ENCODE measurements at regions not wholly inside any gene's neighbourhood (a gene's known extent, or its start where the extent isn't known, plus 50 kb on each side); places are given as distances from the start of the nearest gene placed in this dataset.
"Not testable (repeated sequence)": the region's sequence is repeated elsewhere in the genome, so short reads cannot be mapped to it uniquely, and the experiment has no call there.

- Histone ChIP-seq H3K9me3 (ENCODE audit: severe bottlenecking) (no peaks in the 10 kb centered on the region), H3K27ac (no peak overlapping the region), H3K4me3 (ENCODE audit: low read depth, low read length) (no peak overlapping the region), H3K27me3 (ENCODE audit: insufficient read depth, low read depth, severe bottlenecking) (no peaks in the 10 kb centered on the region), H3K36me3 (no peaks in the 10 kb centered on the region)
- no peak for DNase-seq
- TF ChIP-seq, protein P1, sequence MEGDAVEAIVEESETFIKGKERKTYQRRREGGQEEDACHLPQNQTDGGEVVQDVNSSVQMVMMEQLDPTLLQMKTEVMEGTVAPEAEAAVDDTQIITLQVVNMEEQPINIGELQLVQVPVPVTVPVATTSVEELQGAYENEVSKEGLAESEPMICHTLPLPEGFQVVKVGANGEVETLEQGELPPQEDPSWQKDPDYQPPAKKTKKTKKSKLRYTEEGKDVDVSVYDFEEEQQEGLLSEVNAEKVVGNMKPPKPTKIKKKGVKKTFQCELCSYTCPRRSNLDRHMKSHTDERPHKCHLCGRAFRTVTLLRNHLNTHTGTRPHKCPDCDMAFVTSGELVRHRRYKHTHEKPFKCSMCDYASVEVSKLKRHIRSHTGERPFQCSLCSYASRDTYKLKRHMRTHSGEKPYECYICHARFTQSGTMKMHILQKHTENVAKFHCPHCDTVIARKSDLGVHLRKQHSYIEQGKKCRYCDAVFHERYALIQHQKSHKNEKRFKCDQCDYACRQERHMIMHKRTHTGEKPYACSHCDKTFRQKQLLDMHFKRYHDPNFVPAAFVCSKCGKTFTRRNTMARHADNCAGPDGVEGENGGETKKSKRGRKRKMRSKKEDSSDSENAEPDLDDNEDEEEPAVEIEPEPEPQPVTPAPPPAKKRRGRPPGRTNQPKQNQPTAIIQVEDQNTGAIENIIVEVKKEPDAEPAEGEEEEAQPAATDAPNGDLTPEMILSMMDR (IDR thresholded peaks at IDR 0.05; ENCODE audit: low read depth, low read length): no peak
These were observed 860.5 kb downstream of the TBC1D32 start for GRCh38 chr6:120473804-120474203.

- Histone ChIP-seq H3K27ac (no peak overlapping the region), H3K4me3 (ENCODE audit: low read depth, low read length) (no peak overlapping the region), H3K9me3 (ENCODE audit: severe bottlenecking) (no peaks in the 10 kb centered on the region), H3K36me3 (no peaks in the 10 kb centered on the region), H3K27me3 (ENCODE audit: insufficient read depth, low read depth, severe bottlenecking) (no peaks in the 10 kb centered on the region)
- TF ChIP-seq, protein P1 (IDR thresholded peaks at IDR 0.05; ENCODE audit: low read depth, low read length): no peak
- DNase-seq: no peak
These were observed 865.8 kb downstream of the TBC1D32 start for GRCh38 chr6:120468486-120468885.

DNA sequence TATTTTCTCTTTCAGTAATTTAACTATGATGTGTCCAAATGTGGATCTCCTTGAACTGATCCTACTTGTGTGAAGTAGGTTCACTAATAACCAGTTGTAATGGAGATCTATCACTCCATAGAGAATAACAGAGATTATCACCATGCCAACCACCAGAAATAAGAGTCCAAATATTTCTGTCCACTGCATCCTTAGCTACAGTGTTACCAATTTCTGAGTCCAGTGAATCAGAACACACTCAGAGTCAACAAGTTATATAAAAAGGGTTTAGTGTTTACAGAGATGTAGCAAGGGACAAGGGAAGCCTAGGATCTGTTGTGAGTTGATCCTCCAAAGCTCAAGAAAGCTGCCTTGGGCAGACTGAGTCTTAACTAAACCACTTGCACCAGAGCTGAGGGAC is 882.8 kb downstream of the TBC1D32 start:
- DNase-seq: no peak
- Histone ChIP-seq H3K9me3 (ENCODE audit: severe bottlenecking) (no peaks in the 10 kb centered on the region), H3K27me3 (ENCODE audit: insufficient read depth, low read depth, severe bottlenecking) (no peaks in the 10 kb centered on the region), H3K27ac (no peak overlapping the region), H3K36me3 (no peaks in the 10 kb centered on the region), H3K4me3 (ENCODE audit: low read depth, low read length) (no peak overlapping the region)
- TF ChIP-seq, protein P1 (IDR thresholded peaks at IDR 0.05; ENCODE audit: low read depth, low read length): no peak

GRCh38 chr6:120447605-120448004 is 886.7 kb downstream of the TBC1D32 start:
- no peak overlapping the region for H3K27ac ChIP-seq
- no peak overlapping the region for H3K4me3 ChIP-seq (ENCODE audit: low read depth, low read length)
- no peaks in the 10 kb centered on the region for H3K36me3 ChIP-seq
- DNase-seq: no peak
- no peaks in the 10 kb centered on the region for H3K9me3 ChIP-seq (ENCODE audit: severe bottlenecking)
- TF ChIP-seq, protein P1 (IDR thresholded peaks at IDR 0.05; ENCODE audit: low read depth, low read length): no peak
- H3K27me3 ChIP-seq (ENCODE audit: insufficient read depth, low read depth, severe bottlenecking): no peaks in the 10 kb centered on the region

DNA sequence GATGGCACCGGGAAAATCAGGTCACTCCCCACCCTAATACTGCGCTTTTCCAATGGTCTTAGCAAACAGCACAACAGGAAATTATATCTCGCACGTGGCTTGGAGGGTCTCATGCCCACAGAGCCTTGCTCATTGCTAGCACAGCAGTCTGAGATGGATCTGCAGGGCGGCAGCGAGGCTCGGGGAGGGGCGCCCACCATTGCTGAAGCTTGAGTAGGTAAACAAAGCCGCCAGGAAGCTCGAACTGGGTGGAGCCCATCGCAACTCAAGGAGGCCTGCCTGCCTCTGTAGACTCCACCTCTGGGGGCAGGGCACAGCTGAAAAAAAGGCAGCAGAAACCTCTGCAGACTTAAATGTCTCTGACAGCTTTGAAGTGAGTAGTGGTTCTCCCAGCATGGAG is 901.4 kb downstream of the TBC1D32 start:
- H3K27me3 ChIP-seq (ENCODE audit: insufficient read depth, low read depth, severe bottlenecking); DNase-seq: not testable (repeated sequence)

DNA sequence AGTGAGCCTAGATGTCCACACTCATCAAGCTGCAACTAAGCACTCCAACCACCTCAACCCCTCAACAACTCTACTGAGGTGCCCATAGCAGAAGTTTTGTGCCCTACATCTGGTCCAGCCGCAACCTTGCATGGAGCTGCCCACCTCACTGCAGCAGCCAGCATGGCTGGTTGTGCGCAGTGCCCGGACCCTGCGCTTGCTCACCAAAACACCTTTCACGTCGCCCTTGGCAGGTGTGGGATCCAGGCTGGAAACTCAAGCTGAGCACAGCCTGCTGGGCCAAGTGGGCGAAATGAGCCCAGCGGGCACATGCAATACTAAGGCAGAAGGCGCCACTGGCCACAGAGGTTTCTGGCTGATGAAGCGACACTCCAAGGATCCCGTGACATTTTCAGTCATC is 902.4 kb downstream of the TBC1D32 start:
- Histone ChIP-seq H3K27me3 (ENCODE audit: insufficient read depth, low read depth, severe bottlenecking) (no peaks in the 10 kb centered on the region), H3K9me3 (ENCODE audit: severe bottlenecking) (no peaks in the 10 kb centered on the region), H3K36me3 (no peaks in the 10 kb centered on the region), H3K4me3 (ENCODE audit: low read depth, low read length) (no peak overlapping the region), H3K27ac (no peak overlapping the region)
- DNase-seq: no peak
- TF ChIP-seq, protein P1 (IDR thresholded peaks at IDR 0.05; ENCODE audit: low read depth, low read length): no peak

More for the DNA sequence above, 901.4 kb downstream of the TBC1D32 start:
- not testable (repeated sequence) for H3K27ac ChIP-seq; H3K9me3 ChIP-seq (ENCODE audit: severe bottlenecking); H3K36me3 ChIP-seq; H3K4me3 ChIP-seq (ENCODE audit: low read depth, low read length)
